ENCODE measurements at regions not wholly inside any gene's neighbourhood (a gene's known extent, or its start where the extent isn't known, plus 50 kb on each side); places are given as distances from the start of the nearest gene placed in this dataset.

DNA sequence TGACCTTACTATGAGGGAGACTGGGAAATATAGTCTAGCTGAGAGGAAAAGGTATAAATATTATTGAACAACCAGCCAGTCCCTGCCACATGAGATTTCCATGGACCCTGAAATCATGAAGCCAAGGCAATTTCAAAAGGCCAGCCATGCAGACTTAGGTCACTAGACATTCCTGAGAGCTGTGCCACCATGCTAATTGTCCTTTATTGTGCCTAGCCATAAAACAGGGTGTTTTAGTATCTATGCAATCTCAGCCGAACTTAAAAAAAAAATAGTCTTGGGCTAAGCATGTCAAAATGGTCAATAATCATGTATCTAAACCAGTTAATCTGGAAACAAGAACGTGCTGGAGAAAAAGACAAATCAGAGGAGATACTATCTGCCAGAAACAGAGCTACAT, 269.5 kb downstream of the LNPK start:
- POLR2A ChIA-PET: no interaction called here
- DNase-seq (ENCODE audit: low read depth, low spot score): no peak
- CTCF ChIA-PET: no interaction called here
- H3K4me3 ChIP-seq (ENCODE audit: low read depth, low read length): no peak overlapping the region
- no peak for TF ChIP-seq CTCF (IDR thresholded peaks at IDR 0.05; ENCODE audit: insufficient read depth, low read length, missing control alignments)

- no peak for TF ChIP-seq CTCF (IDR thresholded peaks at IDR 0.05; ENCODE audit: insufficient read depth, low read length, missing control alignments)
- CTCF ChIA-PET: no interaction called here
- no peak for DNase-seq (ENCODE audit: low read depth, low spot score)
- POLR2A ChIA-PET: no interaction called here
- no peak overlapping the region for H3K4me3 ChIP-seq (ENCODE audit: low read depth, low read length)
Observed at GRCh38 chr2:175730050-175730449, 272.0 kb downstream of the LNPK start.

- ChIA-PET CTCF (no interaction called here), POLR2A (no interaction called here)
- no peak for DNase-seq (ENCODE audit: low read depth, low spot score)
- TF ChIP-seq CTCF (IDR thresholded peaks at IDR 0.05; ENCODE audit: insufficient read depth, low read length, missing control alignments): no peak
- H3K4me3 ChIP-seq (ENCODE audit: low read depth, low read length): no peak overlapping the region
Observed at GRCh38 chr2:175729049-175729706, 272.9 kb downstream of the LNPK start.

GRCh38 chr2:175728032-175728431, 274.0 kb downstream of the LNPK start:
- H3K4me3 ChIP-seq (ENCODE audit: low read depth, low read length): no peak overlapping the region
- CTCF ChIA-PET: no interaction called here
- DNase-seq (ENCODE audit: low read depth, low spot score): no peak
- TF ChIP-seq CTCF (IDR thresholded peaks at IDR 0.05; ENCODE audit: insufficient read depth, low read length, missing control alignments): no peak
- POLR2A ChIA-PET: no interaction called here

DNA sequence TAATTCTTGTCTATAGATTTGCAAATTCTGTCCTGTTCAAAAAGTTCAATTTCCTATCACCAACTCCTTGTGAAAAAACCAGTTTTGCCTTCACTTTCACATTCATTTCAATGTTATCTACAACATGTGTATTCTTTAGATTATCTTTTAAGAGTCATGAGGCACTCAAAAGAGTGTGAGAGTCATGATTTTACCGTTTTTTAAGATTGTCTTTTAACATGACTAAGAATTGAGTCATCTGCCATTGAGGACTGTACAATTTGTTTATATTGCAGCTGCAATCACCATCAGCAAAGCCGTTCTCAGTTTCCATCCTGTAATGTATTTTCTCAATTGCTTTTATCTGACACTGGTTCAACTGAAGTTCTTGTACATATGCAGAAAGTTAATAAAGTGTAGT, 275.8 kb downstream of the LNPK start:
- ChIA-PET POLR2A (no interaction called here), CTCF (no interaction called here)
- TF ChIP-seq CTCF (IDR thresholded peaks at IDR 0.05; ENCODE audit: insufficient read depth, low read length, missing control alignments): no peak
- peak; percentile 14 for DNase-seq (ENCODE audit: low read depth, low spot score)
- H3K4me3 ChIP-seq (ENCODE audit: low read depth, low read length): no peak overlapping the region

- no peak overlapping the region for H3K4me3 ChIP-seq (ENCODE audit: low read depth, low read length)
- no peak for TF ChIP-seq CTCF (IDR thresholded peaks at IDR 0.05; ENCODE audit: insufficient read depth, low read length, missing control alignments)
- POLR2A ChIA-PET: no interaction called here
- no peak for DNase-seq (ENCODE audit: low read depth, low spot score)
- CTCF ChIA-PET: no interaction called here
Observed at GRCh38 chr2:175709248-175709647, 292.8 kb downstream of the LNPK start.

Data from AG04449 (cell line).